ENCODE measurements at regions not wholly inside any gene's neighbourhood (a gene's known extent, or its start where the extent isn't known, plus 50 kb on each side); places are given as distances from the start of the nearest gene placed in this dataset.

DNA sequence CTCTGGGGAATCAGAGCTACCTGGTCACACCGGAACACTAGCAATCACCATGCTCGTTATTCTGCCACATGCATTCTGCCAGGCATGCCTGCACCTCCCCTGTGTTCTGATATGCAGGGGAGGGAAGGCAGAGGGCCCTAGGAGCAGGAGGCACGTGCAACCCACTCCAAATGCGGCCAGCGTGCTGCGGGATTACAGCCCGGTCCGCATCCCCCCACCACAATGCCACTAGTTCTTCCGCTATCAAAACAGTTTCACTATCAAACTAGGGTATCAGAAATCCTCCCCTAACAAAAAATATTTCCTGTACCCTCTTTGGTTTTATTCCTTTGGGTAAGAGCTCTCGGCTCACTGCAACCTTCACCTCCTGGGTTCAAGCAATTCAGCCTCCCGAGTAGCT, 223.2 kb upstream of the IGF1R start:
- TF ChIP-seq, protein P1, sequence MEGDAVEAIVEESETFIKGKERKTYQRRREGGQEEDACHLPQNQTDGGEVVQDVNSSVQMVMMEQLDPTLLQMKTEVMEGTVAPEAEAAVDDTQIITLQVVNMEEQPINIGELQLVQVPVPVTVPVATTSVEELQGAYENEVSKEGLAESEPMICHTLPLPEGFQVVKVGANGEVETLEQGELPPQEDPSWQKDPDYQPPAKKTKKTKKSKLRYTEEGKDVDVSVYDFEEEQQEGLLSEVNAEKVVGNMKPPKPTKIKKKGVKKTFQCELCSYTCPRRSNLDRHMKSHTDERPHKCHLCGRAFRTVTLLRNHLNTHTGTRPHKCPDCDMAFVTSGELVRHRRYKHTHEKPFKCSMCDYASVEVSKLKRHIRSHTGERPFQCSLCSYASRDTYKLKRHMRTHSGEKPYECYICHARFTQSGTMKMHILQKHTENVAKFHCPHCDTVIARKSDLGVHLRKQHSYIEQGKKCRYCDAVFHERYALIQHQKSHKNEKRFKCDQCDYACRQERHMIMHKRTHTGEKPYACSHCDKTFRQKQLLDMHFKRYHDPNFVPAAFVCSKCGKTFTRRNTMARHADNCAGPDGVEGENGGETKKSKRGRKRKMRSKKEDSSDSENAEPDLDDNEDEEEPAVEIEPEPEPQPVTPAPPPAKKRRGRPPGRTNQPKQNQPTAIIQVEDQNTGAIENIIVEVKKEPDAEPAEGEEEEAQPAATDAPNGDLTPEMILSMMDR (conservative IDR thresholded peaks at IDR 0.05 in 1 of 2, IDR thresholded peaks at IDR 0.05 in 1 of 2; ENCODE audit: low read depth in 1 of 2, low read length in 2 of 2) = no peak
- no peak for TF ChIP-seq EZH2 (IDR thresholded peaks at IDR 0.05; ENCODE audit: low read length, missing control alignments)
